Panc1 (cell line): ENCODE measurements at regions not wholly inside any gene's neighbourhood (a gene's known extent, or its start where the extent isn't known, plus 50 kb on each side); places are given as distances from the start of the nearest gene placed in this dataset.

ENCODE experiments used
- POLR2AphosphoS5 ChIP-seq: IDR thresholded peaks from 2 replicates; pipeline ENCODE4 v1.6.1; 2012; ENCODE audit warnings: mild to moderate bottlenecking, low read depth, low read length, moderate library complexity
- TF ChIP-seq, protein P1 (sequence below): fragments of 450-650 bp; IDR thresholded peaks from 2 replicates; pipeline ENCODE4 v1.5.1; 2017; ENCODE audit warnings: mild to moderate bottlenecking

DNA sequence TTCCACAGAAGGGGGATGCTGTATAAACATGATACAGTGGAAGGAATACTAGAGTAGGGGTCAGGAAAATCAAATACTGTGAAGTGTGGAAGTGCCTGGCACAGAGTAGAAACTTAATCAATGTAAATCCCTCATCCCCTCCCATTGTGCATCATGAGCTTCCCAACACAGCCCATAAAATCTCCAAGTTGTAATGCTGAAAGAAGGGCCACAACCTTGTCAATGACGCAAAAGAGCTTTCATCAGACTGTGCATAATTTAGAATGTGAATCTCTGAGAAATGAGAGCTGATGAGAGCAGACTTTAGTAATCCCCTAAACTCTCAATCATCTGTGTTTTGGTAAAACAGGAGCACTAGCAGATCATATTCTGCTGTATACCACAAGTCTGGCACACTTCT is 105.2 kb upstream of the IMMP2L start:
- TF ChIP-seq, protein P1, sequence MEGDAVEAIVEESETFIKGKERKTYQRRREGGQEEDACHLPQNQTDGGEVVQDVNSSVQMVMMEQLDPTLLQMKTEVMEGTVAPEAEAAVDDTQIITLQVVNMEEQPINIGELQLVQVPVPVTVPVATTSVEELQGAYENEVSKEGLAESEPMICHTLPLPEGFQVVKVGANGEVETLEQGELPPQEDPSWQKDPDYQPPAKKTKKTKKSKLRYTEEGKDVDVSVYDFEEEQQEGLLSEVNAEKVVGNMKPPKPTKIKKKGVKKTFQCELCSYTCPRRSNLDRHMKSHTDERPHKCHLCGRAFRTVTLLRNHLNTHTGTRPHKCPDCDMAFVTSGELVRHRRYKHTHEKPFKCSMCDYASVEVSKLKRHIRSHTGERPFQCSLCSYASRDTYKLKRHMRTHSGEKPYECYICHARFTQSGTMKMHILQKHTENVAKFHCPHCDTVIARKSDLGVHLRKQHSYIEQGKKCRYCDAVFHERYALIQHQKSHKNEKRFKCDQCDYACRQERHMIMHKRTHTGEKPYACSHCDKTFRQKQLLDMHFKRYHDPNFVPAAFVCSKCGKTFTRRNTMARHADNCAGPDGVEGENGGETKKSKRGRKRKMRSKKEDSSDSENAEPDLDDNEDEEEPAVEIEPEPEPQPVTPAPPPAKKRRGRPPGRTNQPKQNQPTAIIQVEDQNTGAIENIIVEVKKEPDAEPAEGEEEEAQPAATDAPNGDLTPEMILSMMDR = no peak
- no peak for TF ChIP-seq POLR2AphosphoS5
